NCI-H446 treated with DMSO at 0.1 percent for 48 hours (cell line): ENCODE measurements at regions not wholly inside any gene's neighbourhood (a gene's known extent, or its start where the extent isn't known, plus 50 kb on each side); places are given as distances from the start of the nearest gene placed in this dataset.

ENCODE experiments used
- DNase-seq: peaks from one replicate; lab custom pipeline; 2025; lab: John Stamatoyannopoulos, UW

DNA sequence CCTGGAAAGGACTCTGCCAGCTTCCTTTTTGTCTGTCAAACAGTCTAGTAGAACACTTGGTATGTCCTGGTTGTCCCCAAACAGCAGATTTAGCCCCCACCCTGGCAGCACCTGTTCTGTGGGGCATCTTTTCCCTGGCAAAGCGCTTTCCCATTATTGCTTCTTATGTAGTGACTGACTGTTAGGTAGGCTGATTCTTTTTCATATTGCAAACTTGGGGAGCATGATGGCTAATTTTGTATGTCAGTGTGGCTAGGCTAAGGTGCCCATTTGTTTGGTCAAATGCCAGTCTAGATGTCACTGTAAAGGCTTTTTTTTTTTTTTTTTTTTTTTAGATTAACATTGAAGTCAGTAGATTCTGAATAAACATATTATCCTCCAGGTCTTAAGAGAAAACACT lies 140.2 kb downstream of the MYCN start:
- no peak for DNase-seq

DNA sequence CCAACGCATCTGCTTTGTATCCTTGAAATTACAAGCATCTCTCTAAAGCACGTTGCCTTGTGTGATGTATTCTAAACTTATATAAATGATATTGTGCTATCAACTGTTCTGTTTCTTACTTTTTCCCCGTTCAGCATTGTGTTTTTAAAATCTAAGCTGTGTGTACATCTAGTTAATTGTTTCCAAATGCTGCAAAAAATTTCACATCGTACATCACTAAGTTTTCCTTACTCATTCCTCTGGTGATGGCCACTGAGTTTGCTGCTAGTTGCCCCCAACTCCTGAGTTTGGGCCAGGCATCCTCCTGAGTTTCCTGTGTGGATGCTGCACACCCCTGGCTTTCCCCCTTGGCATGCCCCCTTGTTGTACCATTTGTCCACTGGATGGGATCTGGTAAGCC lies 139.7 kb downstream of the MYCN start:
- DNase-seq, result no peak

DNA sequence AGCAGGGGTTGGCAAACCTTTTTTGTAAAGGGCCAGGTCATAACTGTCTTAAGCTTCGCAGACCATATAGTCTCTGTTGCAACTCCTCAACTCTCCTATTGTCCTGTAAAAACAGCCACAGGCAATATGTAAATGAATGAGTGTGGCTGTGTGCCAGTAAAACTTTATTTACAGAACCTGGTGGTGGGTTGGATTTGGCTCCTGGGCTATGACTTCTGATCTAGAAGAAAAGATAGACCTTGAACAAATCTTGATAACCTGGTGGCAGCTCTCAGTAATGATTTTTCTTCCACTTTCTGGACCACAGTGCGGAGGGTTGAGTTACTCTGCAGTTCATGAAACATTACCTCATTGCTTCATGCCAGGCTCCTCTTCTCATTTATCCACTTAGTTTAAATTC lies 139.3 kb downstream of the MYCN start:
- no peak for DNase-seq

DNA sequence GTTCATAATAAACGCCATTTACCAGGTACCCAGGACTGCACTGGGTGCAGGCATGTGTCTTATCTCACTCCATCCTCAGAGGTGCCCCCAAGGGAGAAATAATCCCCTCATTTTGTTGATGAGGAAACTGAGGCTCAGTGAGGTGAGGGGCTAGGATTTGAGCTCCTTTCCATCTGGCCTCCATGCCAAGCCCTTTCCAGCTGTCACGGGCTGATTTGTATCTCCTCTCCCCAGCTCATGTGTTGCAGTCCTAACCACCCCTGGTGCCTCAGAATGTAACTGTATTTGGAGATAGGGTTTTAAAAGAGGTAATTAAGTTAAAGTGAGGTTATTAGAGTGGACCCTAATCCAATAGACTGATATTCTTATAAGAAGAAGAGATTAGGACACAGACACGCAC lies 137.3 kb downstream of the MYCN start:
- DNase-seq, result no peak

DNA sequence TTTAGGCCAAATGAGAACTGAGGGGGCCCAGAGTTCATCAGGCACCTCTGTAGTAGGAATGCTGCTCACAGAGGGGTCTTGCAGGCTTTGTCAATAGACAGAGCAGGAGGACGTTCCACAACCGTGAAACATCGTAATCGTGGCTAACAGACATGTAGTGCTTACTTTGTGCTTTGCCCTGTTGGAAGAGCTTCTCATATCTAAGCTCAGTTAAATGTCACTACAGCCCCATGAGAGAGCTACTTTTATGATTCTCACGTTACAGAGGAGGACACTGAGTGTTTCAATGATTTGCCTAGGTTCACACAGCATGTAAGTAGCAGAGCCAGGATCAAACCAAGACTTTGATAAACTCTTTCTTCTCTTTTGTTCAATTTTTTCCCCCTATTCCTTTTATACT lies 136.6 kb downstream of the MYCN start:
- no peak for DNase-seq

DNA sequence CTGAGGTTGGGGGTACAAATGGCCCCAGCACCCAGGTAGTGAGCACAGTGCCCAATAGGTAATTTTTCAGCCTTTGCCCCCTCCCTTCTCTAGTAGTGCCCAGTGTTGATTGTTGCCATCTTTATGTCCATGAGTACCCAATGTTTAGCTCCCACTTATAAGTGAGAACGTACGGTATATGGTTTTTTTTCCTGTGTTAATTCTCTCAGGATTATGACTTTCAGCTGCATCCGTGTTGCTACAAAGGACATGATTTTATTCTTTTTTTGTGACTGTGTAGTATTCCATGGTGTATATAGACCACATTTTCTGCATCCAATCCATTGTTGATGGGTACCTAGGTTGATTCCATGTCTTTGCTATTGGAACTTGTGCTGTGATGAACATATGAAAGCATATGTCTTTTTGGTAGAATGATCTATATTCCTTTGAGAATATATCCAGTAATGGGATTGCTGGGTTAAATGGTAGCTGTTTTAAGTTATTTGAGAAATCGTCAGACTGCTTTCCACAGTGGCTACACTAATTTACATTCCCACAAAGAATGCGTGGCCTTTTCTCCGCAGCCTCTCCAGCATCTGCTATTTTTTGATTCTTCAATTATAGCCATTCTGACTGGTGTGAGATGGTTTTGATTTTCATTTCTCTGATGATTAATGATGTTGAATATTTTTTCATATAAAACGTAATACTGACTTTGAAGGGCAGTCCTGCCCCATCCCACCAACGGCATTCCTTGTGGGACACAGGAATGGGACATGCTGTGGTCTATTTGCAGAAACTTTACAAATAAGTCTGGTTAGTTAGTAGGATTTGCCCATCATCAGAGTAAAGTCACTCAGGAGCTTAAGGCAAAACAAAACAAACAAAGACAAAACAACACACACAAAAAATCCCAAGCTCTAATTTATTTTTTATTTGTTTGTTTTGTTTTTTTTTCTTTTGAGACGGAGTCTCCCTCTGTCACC lies 135.0 kb downstream of the MYCN start:
- no peak for DNase-seq

DNA sequence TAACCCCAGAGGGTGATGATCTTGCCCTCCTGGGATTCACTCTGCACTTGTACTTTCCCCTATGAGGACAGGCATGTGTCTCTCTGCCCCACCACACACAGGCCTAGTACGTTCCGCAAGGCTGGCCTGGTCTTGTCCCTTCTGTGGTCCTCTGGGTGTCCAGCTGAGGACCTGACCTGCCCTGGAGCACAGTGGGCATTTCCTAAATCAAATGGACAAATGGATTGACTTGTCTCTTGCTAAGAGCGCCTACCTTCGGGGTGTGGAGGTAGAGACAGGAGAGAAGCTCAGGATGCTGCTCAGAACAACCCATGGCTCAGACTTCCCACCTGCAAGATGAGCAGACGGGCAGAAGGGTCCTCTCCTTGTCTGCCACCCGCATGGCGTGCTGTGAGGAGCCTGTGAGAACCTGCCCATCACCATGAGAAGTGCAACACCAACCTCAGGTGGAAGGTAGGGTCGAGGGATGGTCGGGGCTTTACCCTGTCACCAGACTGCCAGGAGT lies 133.6 kb downstream of the MYCN start:
- DNase-seq, result no peak

DNA sequence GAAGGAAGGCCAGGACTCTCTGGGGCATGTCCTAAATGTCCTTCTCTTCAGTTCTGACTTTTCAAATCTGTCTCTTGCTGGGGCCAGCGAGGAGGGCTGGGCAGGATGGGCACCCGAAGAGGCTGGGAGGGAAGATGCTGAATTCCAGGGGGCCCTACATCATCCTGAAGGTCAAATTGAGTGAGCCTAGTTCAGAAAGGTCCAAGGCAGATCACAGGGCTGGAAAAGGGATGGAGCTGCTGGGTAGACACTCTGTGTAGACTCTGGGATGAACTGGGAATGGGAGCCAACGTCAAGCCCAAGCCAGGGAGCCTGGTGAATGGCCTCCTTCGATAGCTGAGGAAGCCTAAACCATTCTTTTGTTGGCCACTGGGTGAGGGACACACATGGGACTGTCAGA lies 133.1 kb downstream of the MYCN start:
- DNase-seq, result no peak

DNA sequence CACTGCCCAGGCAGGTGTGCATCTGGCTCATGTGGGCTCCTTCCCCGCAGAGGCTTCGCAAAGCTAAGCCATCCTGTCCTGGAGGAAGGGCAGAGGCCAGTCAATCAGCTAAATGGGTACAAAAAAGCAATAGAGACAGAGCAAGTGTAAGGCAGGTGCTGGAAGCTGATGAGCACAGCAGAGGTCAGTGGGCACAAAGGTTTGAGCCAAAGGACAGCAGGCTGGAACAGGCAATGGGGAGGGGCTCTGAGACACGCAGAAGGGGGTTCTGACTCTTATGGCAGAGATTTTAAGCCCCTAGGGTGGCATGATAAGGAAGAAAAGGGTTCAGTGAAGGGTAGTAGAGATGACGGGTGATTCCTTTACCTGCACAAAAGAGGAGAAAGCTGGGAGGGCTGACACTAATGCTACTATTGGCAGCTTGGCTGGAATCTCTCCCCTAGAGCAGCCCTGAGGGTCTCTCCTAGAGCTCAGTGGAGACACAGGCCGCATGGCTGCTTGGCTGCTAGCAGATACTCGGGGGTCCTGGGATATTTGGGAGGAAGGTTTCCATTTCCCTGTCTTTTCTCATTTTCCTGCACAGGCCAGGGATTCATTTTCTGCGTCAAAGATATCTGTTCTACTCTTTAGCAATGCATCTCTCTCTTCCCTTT lies 132.4 kb downstream of the MYCN start:
- no peak for DNase-seq

DNA sequence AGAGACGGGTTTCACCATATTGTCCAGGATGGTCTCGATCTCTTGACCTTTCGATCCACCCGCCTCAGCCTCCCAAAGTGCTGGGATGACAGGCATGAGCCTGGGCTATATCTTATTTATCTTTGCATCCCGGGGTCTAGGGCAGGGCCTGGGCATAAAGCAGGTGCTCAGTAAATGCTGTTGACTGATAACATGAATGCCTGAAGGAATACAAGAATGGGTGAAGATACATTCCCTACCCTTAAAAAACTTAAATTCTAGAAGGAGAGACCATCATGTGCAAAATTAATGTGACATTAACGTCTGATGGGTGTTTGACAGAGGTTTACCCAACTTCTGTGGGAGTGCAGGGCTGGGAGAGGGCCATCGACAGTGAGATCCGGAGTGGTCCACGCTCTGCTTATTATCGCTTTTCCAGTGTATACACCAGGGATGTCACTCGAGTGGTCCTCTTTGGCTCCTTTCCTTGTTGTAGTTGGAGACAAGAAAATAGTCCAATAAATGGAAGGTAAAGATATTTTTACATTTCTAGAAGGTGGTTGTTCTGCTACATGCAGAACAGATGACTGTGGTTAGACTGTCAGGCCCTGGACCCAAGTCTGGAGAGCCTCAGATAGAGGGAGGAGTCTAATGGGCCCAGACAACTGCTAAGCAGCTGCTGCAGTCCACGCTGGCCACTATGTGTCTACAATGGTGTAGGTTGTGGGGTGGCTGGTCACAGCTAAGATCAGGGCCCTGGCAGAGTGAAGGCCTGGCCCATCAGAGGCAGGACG lies 131.7 kb downstream of the MYCN start:
- DNase-seq, result no peak

DNA sequence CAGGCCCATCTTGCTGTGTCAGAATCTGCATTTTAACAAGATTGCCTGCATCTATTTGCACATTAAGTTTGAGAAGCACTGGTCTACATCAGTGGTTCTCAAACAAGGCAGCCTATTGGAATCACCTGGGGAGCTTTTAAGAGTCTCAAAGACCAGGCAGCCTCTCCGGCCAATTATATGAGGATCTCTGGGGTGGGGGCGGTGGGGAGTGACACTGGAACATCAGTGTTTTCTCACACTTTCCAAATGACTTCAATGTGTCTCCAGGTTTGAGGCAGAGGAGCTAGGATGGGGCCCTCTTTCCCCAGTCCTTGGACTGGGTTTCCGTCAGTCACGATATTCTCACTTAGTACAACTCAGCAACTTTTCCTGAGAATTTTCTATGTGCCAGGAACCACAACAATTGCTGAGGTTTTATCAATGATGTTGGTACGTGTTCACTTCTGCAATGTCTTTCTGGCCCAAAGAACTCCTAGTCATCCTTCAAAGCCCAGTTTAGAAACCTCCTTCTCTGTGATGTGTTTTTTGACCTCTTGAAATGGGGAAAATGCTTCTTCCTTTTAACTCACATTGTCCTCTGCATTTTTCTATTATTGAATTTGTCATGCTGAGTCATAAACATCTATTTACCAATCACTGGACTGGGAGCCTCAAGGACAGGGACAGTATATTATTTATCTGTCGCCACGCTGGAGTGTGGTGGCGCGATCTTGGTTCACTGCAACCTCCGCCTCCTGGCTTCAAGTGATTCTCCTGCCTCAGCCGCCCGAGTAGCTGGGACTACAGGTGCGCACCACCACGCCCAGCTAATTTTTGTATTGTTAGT lies 130.9 kb downstream of the MYCN start:
- DNase-seq, result no peak

DNA sequence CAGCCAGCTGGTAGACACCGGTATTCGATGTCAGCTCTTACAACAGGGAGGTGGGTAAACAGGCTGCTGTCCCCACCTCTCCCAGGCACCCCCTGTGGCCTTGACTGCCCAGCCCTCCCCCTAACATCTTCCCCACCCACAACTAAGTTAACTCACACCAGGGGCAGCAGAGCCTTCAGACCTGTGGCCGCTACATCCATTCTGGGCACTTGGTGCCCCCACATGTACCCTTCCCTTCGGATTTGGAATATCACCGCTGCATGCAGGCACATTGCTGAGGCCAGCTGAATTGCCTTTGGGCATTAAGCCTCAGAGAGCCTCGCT lies 130.3 kb downstream of the MYCN start:
- DNase-seq, result no peak

DNA sequence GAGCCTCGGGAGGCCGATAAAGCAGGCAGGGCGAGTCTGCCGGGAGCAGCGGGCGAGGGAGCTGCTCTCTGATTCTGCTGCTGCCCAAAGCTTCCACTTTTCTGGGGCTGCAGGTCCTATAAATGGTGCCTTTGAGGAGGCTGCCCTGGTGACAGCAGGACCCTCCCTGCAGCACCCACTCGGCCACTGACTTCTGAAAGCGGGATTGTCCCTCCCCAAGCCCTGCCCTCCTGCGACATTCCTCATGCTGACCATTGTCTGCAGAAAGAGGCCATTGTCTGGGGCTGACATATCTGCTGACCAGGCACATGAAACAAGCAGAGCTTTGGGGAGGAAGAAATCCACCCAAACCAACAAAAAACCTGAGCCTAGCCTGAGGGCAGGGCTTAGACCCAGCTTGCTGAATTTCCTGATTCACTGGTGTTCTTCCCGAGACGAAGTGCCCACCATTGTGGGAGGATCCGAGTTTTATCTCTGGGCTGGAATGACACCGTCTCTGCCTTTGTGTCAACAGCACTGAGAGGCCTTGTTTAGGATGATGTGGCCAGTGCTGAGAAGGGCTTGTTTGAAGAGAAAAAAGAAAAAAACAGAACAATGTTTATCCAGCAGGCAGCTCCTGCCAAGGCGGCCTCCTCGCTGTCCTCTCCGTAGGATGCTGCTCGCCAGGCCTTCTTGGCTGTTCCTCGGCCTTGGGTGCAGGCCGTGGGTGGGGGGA lies 129.7 kb downstream of the MYCN start:
- no peak for DNase-seq

DNA sequence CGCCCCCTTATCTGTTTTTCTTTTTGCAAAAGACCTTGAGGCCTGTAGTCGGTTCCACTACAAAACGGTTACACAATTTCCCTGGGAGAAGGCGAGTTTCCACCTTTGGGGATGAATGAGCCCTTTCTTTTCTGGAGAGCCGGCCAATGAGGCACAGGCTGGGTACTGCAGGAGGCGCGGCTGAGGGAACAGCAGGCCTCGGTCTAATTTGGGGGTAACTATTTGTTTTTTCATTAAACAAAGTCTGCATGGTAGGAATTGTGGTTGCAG lies 129.2 kb downstream of the MYCN start:
- no peak for DNase-seq

DNA sequence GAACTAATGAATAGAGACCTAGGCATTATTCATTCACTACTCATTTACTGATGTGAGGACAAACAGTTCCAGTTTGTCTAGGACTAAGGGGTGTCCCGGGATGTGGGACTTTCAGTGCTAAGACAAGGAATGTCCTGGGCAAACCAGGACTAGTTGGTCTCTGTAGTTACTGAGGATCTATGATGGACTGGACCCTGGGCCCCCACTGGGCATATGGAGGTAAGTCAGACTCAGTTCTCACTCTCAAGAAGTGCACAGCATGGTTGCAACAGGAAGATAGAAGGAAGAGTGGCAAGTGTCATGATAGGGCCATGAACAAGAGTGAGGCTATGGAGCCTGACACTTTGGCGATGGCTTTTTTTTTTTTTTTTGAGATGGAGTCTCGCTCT lies 128.2 kb downstream of the MYCN start:
- no peak for DNase-seq

DNA sequence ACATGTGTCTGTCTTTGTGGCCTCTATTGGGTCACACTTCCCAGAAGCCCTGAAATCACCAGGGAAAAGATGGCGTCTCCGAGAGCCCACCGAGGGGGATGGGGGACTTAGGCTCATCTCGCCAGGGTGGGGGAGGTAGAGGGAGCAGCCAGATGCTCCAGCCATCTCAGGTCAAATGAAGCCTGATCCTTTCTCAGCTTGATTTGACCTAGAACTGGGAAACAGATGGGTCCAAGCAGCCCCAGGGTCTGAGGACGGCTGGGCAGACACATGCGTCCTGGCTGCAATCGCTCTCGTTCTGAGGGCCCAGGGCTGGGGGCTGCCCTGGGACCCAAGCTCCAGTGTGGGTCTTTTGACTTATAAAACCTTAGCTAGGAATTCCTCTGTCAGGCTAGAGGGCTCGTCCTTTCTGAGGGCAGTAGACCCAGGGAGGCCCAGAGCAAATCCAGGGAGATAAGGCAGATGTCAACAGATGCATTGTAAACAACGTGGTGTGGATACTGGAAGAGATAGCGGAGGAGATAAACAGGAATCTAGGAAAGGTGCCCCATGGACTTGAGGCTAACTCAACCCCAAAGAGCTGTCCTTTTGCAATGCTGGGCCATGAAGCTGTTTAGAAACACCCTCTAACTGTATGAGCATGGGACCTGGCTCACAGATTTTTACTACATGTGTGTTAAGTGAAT lies 127.7 kb downstream of the MYCN start:
- DNase-seq, result no peak

DNA sequence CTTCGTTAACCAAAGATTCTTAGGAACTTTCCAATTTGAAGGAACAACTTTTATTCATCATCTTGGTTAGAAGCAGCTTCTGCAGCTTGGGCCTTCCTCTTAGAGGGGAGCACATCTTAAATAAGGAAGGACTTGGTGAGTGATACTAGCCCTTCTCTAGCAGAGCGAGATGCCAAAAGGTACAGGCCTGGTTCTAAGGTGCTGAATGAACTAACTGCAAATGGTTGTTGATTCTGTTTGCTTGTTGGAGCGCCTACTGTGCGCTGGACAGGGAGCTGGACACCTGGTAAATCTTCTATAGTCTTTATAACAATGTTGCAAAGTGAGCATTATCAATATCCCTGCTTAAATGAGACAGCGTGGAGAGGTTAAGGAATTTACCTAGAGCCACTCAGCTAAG lies 127.1 kb downstream of the MYCN start:
- no peak for DNase-seq

DNA sequence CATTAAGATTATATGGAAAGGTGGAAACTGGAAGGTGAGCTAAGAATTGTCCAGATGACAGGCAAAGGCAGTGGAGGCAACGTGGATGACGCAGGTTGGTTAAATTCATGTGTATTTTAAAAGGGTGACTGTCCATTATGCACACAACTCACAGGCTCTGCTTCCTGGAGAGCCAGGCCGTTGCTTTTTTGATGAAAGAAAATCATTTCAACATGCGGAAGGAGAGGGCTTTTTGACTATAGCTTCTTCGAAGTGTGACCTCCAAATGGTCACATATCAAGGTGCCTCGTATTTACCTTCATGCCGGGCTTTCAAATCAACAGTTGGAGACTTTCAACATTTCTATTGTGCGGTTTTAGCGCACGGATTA lies 126.7 kb downstream of the MYCN start:
- DNase-seq, result no peak

DNA sequence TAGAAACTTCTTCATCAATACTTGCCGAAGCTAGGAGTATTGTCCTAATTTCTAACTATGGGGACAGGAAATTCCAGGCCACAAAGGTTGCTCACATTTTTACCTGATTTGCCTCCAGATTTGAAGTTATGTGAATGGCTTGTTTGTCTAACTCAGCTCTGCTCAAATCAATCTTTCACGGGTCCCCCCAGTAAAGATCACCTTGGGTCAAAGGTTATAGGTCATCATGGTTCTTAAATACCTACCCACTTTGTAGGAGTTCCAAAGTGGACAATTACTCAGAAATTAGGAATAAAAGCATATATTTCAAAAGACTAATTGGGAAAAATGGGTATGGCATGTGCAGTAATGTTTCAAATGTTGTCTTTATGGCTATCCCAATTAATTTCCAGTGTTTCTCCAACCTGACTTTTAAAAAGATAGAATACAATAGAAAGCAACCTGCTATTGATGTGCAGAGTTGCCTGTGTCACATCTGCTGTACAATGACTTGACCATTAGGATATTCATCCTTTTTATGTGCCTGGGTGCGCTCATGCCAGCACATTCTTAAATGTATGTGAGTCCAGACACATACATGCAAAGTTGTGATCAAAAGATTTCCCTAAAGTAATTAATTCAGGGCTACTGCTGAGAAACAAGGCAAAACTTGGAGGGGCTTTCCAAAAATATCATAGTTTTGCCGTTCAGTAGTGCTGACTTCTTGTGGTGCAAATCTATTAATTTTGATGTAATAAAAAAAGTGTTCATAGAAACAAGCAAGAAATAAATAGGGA lies 126.1 kb downstream of the MYCN start:
- DNase-seq, result no peak
